Esophagus muscularis mucosa (tissue), 4 donors: ENCODE measurements at regions not wholly inside any gene's neighbourhood (a gene's known extent, or its start where the extent isn't known, plus 50 kb on each side); places are given as distances from the start of the nearest gene placed in this dataset.

Experiments used
- EP300 ChIP-seq: sonication (generic); formaldehyde crosslinking; IDR thresholded peaks from one replicate; pipeline ENCODE4 v1.6.1; 2017; ENCODE audit warnings: antibody characterized with exemption
- POLR2A ChIP-seq: fragments of 450-650 bp; IDR thresholded peaks from one replicate; pipeline ENCODE4 v1.6.1; 2017; ENCODE audit warnings: antibody characterized with exemption, moderate library complexity, mild to moderate bottlenecking, low read depth
- TF ChIP-seq, protein P1 (sequence below), 3 experiments: fragments of 200-600 bp in 2 of 3; fragments of 450-650 bp in 1 of 3; sonication (generic) in 2 of 3; IDR thresholded peaks; one replicate each; pipeline ENCODE4 v1.5.1; 2017 to 2019; ENCODE audit warnings: antibody characterized with exemption in 3 of 3, mild to moderate bottlenecking in 2 of 3, moderate library complexity in 1 of 3

GRCh38 chr10:78155722-78156121 is 122.1 kb downstream of the RPS24 start:
- TF ChIP-seq, protein P1, sequence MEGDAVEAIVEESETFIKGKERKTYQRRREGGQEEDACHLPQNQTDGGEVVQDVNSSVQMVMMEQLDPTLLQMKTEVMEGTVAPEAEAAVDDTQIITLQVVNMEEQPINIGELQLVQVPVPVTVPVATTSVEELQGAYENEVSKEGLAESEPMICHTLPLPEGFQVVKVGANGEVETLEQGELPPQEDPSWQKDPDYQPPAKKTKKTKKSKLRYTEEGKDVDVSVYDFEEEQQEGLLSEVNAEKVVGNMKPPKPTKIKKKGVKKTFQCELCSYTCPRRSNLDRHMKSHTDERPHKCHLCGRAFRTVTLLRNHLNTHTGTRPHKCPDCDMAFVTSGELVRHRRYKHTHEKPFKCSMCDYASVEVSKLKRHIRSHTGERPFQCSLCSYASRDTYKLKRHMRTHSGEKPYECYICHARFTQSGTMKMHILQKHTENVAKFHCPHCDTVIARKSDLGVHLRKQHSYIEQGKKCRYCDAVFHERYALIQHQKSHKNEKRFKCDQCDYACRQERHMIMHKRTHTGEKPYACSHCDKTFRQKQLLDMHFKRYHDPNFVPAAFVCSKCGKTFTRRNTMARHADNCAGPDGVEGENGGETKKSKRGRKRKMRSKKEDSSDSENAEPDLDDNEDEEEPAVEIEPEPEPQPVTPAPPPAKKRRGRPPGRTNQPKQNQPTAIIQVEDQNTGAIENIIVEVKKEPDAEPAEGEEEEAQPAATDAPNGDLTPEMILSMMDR (IDR thresholded peaks at IDR 0.05): no peak
- no peak for TF ChIP-seq EP300
- TF ChIP-seq POLR2A: no peak
